Neural cell (in vitro differentiated cells): ENCODE measurements at regions not wholly inside any gene's neighbourhood (a gene's known extent, or its start where the extent isn't known, plus 50 kb on each side); places are given as distances from the start of the nearest gene placed in this dataset.

Experiments used
- CTCF ChIP-seq: fragments of 450-650 bp; IDR thresholded peaks from 2 replicates; pipeline ENCODE4 v1.5.1; 2014; ENCODE audit warnings: antibody characterized with exemption, mild to moderate bottlenecking, moderate library complexity; ENCODE audit not compliant: poor library complexity, severe bottlenecking
- EP300 ChIP-seq: fragments of 450-650 bp; conservative IDR thresholded peaks from 2 replicates; pipeline ENCODE4 v1.6.1; 2014; ENCODE audit warnings: antibody characterized with exemption, mild to moderate bottlenecking, moderate library complexity; ENCODE audit not compliant: poor library complexity, severe bottlenecking
- EZH2 ChIP-seq: fragments of 200-600, 300-800 bp; shearing (Covaris generic), sonication (generic); IDR thresholded peaks from 2 replicates; pipeline ENCODE4 v1.6.1; 2014; ENCODE audit warnings: antibody characterized with exemption, low read length, borderline replicate concordance, mild to moderate bottlenecking; ENCODE audit not compliant: insufficient read depth, poor library complexity, severe bottlenecking
- MXI1 ChIP-seq: fragments of 450-650 bp; conservative IDR thresholded peaks from 2 replicates; pipeline ENCODE4 v1.6.1; 2014; ENCODE audit warnings: antibody characterized with exemption, mild to moderate bottlenecking; ENCODE audit not compliant: poor library complexity, severe bottlenecking
- POLR2AphosphoS5 ChIP-seq: IDR thresholded peaks from 2 replicates; pipeline ENCODE4 v1.6.1; 2012
- RAD21 ChIP-seq: fragments of 450-650 bp; conservative IDR thresholded peaks from 2 replicates; pipeline ENCODE4 v1.6.1; 2014; ENCODE audit warnings: antibody characterized with exemption, mild to moderate bottlenecking, moderate library complexity
- REST ChIP-seq: IDR thresholded peaks from 2 replicates; pipeline ENCODE4 v1.6.1; 2012; ENCODE audit warnings: borderline replicate concordance
- SMC3 ChIP-seq: fragments of 450-650 bp; conservative IDR thresholded peaks from 2 replicates; pipeline ENCODE4 v1.6.1; 2014; ENCODE audit warnings: antibody characterized with exemption, mild to moderate bottlenecking, moderate library complexity; ENCODE audit not compliant: poor library complexity
- TAF1 ChIP-seq: IDR thresholded peaks from 2 replicates; pipeline ENCODE4 v1.6.1; 2012; ENCODE audit warnings: low read depth

- no peak for TF ChIP-seq REST
- no peak for TF ChIP-seq CTCF
- no peak for TF ChIP-seq TAF1
- TF ChIP-seq SMC3: no peak
- no peak for TF ChIP-seq POLR2AphosphoS5
- TF ChIP-seq EZH2: no peak
- TF ChIP-seq EP300: no peak
- TF ChIP-seq RAD21: no peak
- TF ChIP-seq MXI1: no peak
These were observed 265.3 kb upstream of the GK2 start for GRCh38 chr4:79673377-79673776.
